Pons (tissue), 1 donor: ENCODE measurements at regions not wholly inside any gene's neighbourhood (a gene's known extent, or its start where the extent isn't known, plus 50 kb on each side); places are given as distances from the start of the nearest gene placed in this dataset.
"Not testable (repeated sequence)": the region's sequence is repeated elsewhere in the genome, so short reads cannot be mapped to it uniquely, and the experiment has no call there.

ENCODE experiments used
- DNase-seq: peaks from one replicate; pipeline ENCODE4 v3.0.0-alpha.2; 2016; ENCODE audit warnings: low spot score

DNA sequence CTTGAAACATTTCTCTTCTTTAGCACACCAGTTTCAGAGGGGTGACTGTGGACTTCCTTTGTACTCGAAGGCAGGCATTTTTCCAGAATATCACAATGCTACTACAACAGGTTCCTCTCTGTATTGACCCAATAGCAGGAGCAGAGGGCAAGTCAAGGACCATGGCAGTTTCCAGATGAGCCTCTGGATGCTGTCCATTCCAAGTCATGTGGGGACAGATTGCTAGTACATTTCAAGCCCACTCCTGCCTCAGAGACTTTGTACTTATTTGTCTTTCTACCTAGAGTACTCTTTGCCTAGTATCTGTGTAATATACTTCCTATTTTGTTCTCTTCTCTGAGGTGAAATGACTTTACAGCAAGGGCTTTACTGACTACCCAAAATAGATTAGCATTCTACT is 373.9 kb downstream of the PIK3C3 start:
- DNase-seq = no peak

DNA sequence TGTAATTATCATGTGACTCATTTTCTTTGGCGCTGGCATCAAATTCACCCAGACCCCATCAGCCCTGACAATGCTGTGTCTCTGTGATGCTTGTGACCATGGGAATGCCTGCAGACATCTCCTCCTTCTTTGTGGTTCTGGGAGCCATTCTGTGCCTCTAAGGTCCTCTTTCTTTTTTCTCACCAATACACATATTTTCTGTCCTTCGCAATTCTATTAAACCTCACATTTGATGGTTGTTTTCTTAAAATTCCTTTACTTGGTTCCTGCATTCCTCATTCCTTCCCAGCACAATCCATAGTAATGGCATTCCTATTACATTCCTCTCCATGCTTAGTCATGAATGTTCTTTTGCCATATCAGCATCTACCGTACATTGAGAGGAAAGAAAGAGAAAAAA is 375.3 kb downstream of the PIK3C3 start:
- DNase-seq = no peak

DNA sequence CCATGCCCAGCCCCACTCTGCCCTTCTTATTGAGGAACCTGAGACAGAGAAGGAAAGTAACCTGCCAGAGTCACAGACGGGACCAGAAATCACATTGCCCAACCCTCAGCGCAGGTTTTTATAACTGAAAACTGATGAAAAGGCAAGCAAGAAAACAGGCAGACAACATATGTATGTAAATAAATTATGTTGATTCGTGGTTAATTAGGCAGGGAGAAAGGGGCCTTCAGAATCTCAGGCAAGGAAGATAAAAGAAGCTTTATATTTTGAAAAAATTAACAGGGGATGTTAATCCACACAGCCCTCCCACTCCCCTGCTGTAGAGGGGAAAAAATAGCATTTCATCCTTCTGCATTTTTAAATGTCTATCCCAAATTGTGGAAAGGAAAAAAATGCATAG is 378.5 kb downstream of the PIK3C3 start:
- DNase-seq = no peak

DNA sequence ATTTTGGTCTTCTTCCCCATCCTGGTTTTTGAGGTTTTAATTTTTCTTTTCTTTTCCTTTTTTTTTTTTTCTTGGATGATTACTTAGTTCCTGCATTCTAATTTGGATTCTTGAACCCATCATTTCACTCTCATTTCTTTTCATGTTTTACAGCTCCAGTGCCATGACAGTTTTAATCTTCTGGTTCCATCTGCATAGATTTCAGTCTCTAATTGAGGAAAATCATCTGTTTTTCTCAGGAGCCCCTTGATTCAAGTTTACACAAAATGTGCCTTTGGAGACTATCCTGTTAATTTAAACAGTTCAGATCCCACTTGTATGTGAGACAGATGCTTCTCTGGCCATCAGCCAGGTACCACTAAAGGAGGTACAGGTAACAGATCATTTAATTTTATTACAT is 379.9 kb downstream of the PIK3C3 start:
- DNase-seq = no peak

DNA sequence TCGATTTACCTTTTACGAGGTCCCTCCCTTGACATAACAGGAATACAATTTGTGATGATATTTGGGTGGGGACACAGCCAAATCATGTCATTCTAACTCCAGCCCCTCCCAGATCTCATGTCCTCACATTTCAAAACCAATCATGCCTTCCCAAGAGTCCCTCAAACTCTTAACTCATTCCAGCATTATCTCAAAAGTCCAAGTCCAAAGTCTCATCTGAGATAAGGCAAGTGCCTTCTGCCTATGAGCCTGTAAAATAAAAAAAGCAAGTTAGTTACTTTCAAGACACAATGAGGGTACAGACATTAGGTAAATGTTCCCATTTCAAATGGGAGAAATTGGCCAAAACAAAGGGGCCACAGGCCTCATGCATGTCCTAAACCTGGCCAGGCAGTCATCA is 381.1 kb downstream of the PIK3C3 start:
- no peak for DNase-seq

DNA sequence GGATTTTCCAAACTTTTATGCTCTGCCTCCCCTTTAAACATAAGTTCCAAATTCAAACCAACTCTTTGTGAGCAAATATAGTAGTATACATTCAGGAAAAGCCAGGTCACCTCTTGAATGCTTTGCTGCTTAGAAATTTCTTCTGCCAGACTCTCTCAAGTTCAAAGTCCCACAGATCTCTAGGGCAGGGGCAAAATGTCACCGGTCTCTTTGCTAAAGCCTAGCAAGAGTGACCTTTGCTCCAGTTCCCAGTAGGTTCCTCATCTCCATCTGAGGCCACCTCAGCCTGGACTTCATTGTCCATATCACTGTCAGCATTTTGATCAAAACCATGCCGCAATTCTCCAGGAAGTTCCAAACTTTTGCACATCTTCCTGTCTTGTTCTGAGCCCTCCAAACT is 382.3 kb downstream of the PIK3C3 start:
- DNase-seq = not testable (repeated sequence)

DNA sequence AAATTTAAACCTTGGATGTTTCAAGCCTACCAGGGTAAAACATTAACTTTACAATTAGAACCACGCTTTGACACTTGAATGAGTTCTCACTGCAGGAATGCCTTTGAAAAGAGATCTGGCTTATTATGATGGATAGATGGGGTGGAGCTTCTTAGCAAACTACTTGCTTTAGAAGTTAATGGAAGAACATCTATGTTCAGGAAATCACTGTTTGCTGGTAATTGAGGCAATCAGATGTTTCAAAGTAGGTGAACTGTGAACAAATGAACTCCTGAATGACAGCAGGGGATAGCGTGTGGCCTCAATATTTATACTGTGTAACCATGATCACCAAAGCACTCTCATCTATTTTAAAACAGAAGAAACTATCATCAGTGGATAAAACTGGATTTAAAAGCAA is 383.6 kb downstream of the PIK3C3 start:
- DNase-seq = no peak

DNA sequence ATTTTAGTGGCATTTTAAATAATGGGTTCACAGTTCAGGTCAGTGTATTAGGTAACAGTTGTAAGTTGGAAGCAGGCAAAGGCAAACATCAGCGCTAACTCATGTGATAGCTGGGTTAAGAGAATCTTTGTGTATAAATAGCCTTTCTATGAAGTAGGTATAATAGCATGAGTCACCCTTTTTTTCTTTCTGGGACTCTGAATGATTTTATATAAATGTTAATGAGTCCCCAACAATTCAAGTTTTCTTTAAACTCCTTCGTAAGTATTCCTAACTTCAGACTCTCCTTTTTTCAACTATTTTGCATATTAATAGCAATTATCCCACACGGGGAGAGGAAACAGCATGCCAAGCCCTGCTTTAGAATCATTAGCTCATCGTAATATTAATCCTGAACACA is 384.3 kb downstream of the PIK3C3 start:
- DNase-seq = peak; percentile 32

DNA sequence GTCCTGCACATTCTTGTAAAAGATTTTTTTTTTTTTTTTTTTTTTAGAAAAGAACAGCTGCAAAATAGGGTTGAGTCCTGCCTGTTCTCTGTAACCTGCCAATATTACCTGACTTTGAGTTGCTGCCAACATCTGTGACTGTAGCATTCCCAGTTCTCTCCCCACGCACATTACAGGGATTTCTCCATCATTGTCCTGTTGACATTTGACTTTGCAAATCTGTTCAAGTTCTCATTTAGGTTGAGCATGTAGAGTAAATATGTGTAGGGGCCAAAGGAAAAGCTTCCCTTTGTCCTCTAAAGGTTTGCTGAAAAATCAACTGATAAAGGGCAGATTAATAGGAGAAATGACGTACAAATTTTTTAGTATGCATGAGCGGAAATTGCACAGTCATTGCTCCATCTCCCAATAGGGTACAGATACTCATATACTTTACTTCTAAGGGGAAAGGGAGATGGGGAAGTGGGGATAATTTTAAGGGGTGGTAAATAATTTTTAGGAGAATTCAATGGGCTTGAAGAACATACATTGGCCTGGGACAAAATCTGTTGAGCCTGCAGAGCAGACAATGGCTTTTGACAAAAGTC is 385.5 kb downstream of the PIK3C3 start:
- DNase-seq = no peak

DNA sequence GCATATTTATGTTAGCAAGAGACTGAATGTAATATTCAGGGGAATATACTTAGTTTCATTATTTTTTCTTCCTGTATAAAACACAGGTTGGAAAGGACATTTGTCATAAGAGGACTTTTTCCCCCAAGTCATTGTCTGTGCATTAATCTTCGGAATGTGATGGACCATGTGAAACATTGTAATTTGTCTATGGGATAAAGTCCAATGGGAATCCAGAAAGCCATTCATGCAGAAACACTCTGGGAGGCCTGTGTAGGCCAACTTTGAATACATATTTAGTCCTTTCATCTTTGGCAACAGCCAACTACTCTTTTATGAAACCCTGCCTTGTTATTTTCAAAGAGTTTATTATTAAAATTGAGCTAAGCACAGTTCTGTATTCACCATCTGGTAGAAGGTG is 386.4 kb downstream of the PIK3C3 start:
- DNase-seq = no peak

DNA sequence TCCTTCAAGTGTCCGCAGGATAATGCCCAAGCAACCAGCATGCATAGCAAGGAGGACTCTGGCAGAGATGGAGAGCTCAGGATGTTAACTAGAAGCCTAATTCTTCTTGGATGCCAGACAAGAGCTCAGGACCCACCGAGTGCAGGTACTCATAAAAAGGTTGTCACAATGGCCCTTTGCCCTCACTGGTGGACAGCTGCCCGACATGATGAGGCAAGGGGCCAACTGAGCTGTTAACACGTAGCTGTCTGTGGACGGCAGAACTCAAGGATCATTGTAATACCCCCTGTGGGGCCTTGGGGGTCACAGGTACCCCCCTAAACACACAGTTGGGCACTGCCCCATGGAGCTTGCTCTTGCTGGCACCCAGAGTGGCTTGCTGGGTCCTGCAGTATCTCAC is 393.7 kb downstream of the PIK3C3 start:
- no peak for DNase-seq

DNA sequence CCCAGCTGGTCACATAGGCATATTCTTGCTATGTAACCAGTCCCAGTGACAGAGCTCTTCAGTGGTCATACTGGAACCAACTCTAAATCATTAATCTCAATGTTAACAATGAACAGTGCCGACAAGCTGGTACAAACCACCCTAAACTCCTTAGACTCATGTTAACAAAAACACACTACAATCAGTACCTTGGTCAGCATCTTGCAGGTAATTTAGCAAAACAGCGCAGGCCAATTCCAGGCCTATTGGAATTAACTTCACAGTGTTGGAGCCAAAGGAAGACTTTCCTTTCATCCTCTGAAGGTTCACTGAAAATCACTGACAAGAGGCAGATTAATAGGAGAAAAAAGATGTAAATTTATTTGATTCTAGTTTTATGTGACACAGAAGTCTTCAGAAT is 396.4 kb downstream of the PIK3C3 start:
- DNase-seq = no peak

DNA sequence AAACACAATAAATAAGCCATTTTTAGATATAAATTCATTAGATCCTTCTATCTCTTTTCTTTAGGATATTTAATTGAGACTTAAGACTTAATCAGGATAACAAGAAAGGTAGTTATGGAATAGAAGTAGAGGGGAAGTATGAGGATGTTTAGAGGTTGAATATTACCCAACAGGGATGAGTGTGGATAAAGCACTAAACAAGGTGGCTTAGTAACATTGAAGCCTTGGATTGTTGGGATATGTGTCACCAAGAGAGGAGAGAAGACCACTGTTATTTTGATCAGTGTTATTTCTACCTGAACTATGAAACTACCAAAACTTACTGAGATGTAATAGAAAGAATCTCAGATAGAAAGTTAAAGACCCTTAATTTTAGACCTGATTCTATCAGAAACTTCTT is 405.7 kb downstream of the PIK3C3 start:
- DNase-seq = no peak

DNA sequence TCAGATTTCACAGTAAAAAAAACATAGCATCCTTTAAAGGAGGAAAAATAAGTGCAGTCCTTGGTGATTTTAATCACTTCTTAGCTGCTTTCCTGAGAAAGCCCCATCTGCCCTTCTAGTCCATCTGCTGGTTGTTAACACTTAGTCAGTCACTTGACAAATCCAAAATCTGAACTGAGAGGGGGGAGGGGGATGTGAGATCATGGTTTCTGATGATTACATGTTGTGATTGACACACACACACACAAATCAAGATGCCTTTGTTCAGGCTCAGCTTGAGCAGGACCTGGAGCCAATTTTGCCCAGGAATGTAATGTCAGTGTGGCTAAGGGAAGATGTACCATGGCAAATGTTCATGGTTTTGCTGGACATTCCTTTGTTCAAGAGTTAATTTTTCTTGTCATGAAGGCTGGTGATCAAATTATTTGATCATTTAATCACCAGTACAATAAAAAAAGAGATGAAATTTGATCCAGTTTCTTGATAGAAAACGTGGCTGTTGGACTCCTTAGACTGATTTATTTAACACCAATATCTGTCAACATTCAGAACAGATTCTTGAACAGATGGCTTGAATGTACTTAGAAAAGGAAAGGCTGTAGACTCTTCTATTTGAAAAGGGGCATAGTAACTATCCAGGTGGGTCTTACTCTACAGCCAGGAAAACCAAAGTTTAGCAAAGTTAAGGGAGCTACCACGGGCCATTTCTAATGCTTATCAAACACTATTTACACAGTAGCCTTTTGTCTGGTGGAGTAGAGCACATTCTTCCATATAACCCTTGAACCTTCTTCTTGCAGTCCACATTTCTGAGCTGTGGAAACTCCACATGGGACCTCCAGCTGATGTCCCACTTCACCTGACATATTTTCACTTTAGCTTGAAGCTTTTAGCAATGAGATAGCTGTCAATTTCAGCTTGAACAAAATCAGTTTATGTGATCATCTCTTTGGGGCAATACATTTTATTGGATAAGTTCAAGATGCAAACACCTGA is 408.7 kb downstream of the PIK3C3 start:
- no peak for DNase-seq

DNA sequence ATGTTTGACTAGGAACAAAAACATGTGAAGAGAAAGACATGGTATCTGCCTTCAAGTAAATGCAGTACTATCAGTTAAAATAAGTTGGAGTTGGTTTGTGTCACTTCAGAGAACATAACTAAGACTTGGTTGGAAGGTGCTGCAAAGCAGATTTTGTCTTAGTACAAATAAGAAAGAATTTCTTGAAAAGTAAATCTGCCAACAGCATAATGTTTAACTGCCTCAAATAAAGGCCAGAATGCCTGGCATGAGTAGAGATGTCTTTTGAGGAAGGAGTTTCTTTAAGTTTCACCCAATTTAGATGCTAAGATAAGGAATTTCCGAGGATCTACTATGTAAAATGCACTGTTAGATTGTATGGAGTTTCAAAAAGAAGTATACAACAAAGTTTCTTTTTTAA is 409.7 kb downstream of the PIK3C3 start:
- DNase-seq = no peak

DNA sequence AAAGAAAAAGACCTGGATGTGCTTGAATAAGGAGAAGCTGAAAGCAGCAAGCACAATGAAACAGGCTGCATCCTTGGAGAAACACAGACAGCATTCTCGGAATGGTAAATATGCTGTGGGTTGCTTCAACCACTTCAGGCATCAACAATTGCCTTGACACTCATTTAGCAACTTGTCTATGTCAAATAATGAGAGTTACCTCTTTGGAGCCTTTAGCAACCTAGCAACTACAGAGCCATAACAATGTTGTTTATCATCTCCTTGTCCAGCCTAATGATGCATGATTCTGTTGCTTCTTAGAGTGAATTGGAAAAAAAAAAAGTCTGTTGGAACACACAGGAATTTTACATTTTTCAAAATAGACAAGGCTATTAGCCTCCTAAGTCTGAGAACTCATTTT is 410.6 kb downstream of the PIK3C3 start:
- peak; percentile 35 for DNase-seq

DNA sequence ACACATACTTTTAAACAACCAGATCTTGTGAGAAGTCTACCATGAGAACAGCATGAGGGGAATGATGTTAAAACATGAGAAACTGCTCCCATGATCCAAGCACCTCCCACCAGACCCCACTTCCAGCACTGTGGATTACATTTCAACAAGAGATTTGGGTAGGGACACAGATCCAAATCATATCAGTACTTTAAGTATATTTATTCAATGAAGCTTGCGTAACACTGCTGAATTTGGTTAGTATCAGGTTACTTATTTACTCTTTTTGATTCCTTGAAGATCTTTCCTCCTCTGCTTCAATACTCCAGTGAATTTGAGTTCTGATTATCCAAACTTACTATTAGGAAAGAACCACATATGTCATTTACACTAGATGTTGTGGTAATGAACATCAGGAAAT is 418.6 kb downstream of the PIK3C3 start:
- DNase-seq = no peak

DNA sequence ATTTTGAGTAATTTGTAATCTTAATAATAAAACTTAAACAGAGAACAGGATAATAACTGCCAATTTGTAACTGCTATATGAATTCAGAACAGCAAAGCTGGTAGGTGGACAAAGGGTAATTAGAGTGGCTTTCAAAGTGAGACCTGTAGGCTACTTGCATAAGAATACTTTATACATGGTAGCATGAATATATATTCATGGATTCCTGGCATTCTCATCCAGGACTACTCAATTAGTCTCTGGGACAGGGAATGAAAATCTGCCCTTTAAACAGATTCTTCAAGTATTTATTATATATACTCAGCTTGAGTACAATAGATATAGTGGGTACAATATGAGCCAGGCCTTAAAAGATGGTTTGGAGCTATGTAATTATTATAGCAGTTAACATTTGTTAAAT is 419.9 kb downstream of the PIK3C3 start:
- DNase-seq = no peak

DNA sequence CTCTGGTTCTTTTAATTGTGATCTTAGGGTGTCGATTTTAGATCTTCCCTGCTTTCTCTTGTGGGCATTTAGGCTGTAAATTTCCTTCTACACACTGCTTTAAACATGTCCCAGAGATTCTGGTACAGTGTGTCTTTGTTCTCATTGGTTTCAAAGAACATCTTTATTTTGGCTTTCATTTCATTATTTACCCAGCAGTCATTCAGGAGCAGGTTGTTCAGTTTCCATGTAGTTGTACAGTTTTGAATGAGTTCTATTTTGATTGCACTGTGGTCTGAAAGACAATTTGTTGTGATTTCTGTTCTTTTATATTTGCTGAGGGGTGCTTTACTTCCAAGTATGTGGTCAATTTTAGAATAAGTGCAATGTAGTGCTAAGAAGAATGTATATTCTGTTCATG is 423.8 kb downstream of the PIK3C3 start:
- DNase-seq = peak; percentile 31

DNA sequence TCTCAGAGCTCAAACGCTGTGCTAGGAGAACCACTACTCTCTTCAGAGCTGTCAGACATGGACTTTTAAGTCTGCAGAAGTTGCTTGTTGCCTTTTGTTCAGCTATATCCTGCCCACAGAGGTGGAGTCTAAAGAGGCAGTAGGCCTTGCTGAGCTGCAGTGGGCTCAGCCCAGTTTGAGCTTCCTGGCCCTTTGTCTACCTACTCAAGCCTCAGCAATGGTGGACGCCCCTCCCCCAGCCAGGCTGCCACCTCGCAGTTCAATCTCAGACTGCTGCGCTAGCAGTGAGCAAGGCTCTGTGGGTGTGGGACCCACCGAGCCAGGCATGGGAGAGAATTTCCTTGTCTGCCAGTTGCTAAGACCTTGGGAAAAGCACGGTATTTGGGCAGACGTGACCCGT is 426.2 kb downstream of the PIK3C3 start:
- DNase-seq = not testable (repeated sequence)

DNA sequence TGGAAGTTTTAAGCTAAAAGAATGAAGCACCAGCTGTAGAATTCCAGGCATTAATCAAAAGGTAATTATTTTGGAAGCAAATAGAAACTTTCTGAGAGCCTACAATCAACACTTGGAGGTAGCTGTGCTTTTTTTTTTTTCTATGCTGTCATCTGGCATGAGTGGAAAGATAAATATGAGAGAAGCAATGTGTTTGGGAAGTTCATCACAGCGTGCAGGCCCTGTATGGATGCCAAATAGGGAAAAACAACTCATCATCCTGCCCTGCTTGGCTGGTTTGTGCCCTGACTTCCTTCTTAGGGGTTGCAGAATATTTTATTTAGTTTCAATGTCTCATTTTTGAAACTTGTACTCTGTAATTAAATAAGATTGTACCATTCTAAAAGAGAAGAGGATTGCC is 437.4 kb downstream of the PIK3C3 start:
- DNase-seq = peak; percentile 15

DNA sequence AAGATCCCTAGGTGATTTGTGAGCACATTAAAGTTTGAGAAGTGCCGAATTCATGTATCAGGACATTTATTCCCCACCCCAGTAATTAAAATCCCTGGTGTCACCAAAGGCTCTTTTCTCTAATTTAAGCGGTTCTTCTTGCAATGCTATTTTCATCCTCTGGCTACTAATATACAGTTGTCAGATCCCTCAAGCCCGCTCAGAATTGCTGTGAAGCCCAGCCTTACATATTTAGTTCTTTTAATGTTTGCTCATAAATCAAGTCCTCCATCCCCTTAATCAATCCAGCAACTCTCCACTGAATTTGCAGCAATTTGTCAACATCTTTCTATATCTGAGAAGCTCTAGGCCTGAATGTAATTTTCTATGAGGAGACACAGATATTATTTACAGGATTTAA is 437.9 kb downstream of the PIK3C3 start:
- no peak for DNase-seq

DNA sequence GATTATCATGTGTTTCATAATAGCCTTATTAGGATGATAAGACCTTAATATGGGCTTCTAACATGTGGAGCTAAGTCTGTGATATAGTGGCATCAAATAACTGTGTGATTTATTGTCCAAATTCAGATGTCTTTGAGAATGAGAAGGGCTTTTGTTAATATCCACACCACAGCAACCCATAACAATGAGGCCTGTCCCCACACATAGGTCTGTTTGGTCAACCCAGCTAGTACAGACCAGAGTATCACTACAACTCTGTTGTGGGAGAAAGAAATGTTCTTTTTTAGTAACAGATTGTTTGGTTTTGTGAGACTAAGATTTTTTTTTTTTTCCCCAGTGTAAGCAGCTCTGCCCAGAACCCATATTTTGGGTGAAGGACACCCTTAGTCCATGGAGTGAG is 439.2 kb downstream of the PIK3C3 start:
- peak; percentile 49 for DNase-seq
